Hepatocyte (in vitro differentiated cells): ENCODE measurements at regions not wholly inside any gene's neighbourhood (a gene's known extent, or its start where the extent isn't known, plus 50 kb on each side); places are given as distances from the start of the nearest gene placed in this dataset.

ENCODE experiments used
- DNase-seq: peaks from one replicate; pipeline ENCODE4 v3.0.0-alpha.2; 2016; ENCODE audit warnings: low spot score
- H2AFZ ChIP-seq: fragments of 200-600 bp; sonication (generic); 2 replicates; pipeline ENCODE4 v1.6.0; 2016; ENCODE audit warnings: antibody characterized with exemption, mild to moderate bottlenecking
- H3K27ac ChIP-seq: fragments of 200-600 bp; sonication (generic); 2 replicates; pipeline ENCODE4 v1.5.1; 2016; ENCODE audit warnings: mild to moderate bottlenecking
- H3K27me3 ChIP-seq: fragments of 200-600 bp; sonication (generic); 2 replicates; pipeline ENCODE4 v1.6.1; 2016
- H3K36me3 ChIP-seq: fragments of 200-600 bp; sonication (generic); replicated peaks from 2 replicates; pipeline ENCODE4 v1.5.1; 2016; ENCODE audit warnings: low read depth; ENCODE audit not compliant: insufficient read depth
- H3K4me1 ChIP-seq: fragments of 200-600 bp; sonication (generic); 2 replicates; pipeline ENCODE4 v1.5.1; 2016; ENCODE audit warnings: mild to moderate bottlenecking, moderate library complexity; ENCODE audit not compliant: insufficient read depth
- H3K4me2 ChIP-seq: fragments of 200-600 bp; sonication (generic); 2 replicates; pipeline ENCODE4 v1.6.0; 2016
- H3K4me3 ChIP-seq: fragments of 200-600 bp; sonication (generic); 2 replicates; pipeline ENCODE4 v1.5.1; 2016; ENCODE audit warnings: mild to moderate bottlenecking
- H3K79me2 ChIP-seq: fragments of 200-600 bp; sonication (generic); 2 replicates; pipeline ENCODE4 v1.6.0; 2017; ENCODE audit warnings: mild to moderate bottlenecking
- H3K9me2 ChIP-seq: fragments of 200-600 bp; sonication (generic); replicated peaks from 2 replicates; pipeline ENCODE4 v1.6.0; 2017; ENCODE audit warnings: mild to moderate bottlenecking; ENCODE audit not compliant: insufficient read depth
- H3K9me3 ChIP-seq: fragments of 200-600 bp; sonication (generic); 2 replicates; pipeline ENCODE4 v1.5.1; 2016; ENCODE audit warnings: low read depth, mild to moderate bottlenecking
- H4K20me1 ChIP-seq: fragments of 200-600 bp; sonication (generic); 2 replicates; pipeline ENCODE4 v1.6.0; 2016; ENCODE audit warnings: mild to moderate bottlenecking; ENCODE audit not compliant: insufficient read depth, poor library complexity, severe bottlenecking
- CTCF ChIP-seq: fragments of 200-600 bp; sonication (generic); IDR thresholded peaks from 2 replicates; pipeline ENCODE4 v1.5.1; 2016; ENCODE audit warnings: antibody characterized with exemption, mild to moderate bottlenecking; ENCODE audit not compliant: poor library complexity
- EZH2 ChIP-seq: fragments of 200-600 bp; sonication (generic); IDR thresholded peaks from 2 replicates; pipeline ENCODE4 v1.6.1; 2016; ENCODE audit warnings: antibody characterized with exemption, mild to moderate bottlenecking, borderline replicate concordance
- EZH2phosphoT487 ChIP-seq: fragments of 200-600 bp; sonication (generic); IDR thresholded peaks from one replicate; pipeline ENCODE4 v1.6.1; 2018; ENCODE audit warnings: antibody characterized with exemption, mild to moderate bottlenecking, low read depth, moderate library complexity; ENCODE audit not compliant: unreplicated experiment, severe bottlenecking
- WGBS: methylation state at CpG from one replicate; pipeline ENCODE4 v1.1.6; 2016; ENCODE audit warnings: low lambda C conversion rate; ENCODE audit errors: missing lambda C conversion rate; 5-methylcytosine and 5-hydroxymethylcytosine counted together

GRCh38 chr1:177891809-177892208 is 78.0 kb downstream of the SEC16B start:
- H3K79me2 ChIP-seq: no peaks in the 10 kb centered on the region
- DNase-seq: no peak
- H3K9me3 ChIP-seq: peaks cover 3% of the 10 kb centered on the region
- H3K4me1 ChIP-seq: no peaks in the 10 kb centered on the region
- H3K27me3 ChIP-seq: no peaks in the 10 kb centered on the region
- H2AFZ ChIP-seq: no peak overlapping the region
- WGBS: 100% methylated on average over 1 of the region's 1 CpG
- no peak for TF ChIP-seq EZH2phosphoT487
- no peak for TF ChIP-seq CTCF
- no peak for TF ChIP-seq EZH2
- no peak overlapping the region for H3K4me3 ChIP-seq
- no peak overlapping the region for H3K27ac ChIP-seq
- H3K36me3 ChIP-seq: no peaks in the 10 kb centered on the region
- H3K4me2 ChIP-seq: no peak overlapping the region
- no peaks in the 10 kb centered on the region for H4K20me1 ChIP-seq
- H3K9me2 ChIP-seq: no peaks in the 10 kb centered on the region

- H3K4me1 ChIP-seq: no peaks in the 10 kb centered on the region
- no peak for DNase-seq
- H3K4me3 ChIP-seq: no peak overlapping the region
- H3K9me2 ChIP-seq: no peaks in the 10 kb centered on the region
- H2AFZ ChIP-seq: no peak overlapping the region
- no peaks in the 10 kb centered on the region for H4K20me1 ChIP-seq
- H3K27ac ChIP-seq: no peak overlapping the region
- peaks cover 3% of the 10 kb centered on the region for H3K9me3 ChIP-seq
- TF ChIP-seq EZH2phosphoT487 (no peak), CTCF (no peak), EZH2 (no peak)
- H3K4me2 ChIP-seq: no peak overlapping the region
- no peaks in the 10 kb centered on the region for H3K27me3 ChIP-seq
- 84% methylated on average over 1 of the region's 1 CpG for WGBS
- H3K79me2 ChIP-seq: no peaks in the 10 kb centered on the region
- no peaks in the 10 kb centered on the region for H3K36me3 ChIP-seq
Observed at GRCh38 chr1:177890479-177890878, 79.4 kb downstream of the SEC16B start.

- no peaks in the 10 kb centered on the region for H3K9me3 ChIP-seq
- H3K27me3 ChIP-seq: no peaks in the 10 kb centered on the region
- H3K4me1 ChIP-seq: no peaks in the 10 kb centered on the region
- H3K9me2 ChIP-seq: no peaks in the 10 kb centered on the region
- H3K79me2 ChIP-seq: no peaks in the 10 kb centered on the region
- H3K36me3 ChIP-seq: no peaks in the 10 kb centered on the region
- H4K20me1 ChIP-seq: no peaks in the 10 kb centered on the region
- TF ChIP-seq CTCF: no peak
- TF ChIP-seq EZH2: no peak
- TF ChIP-seq EZH2phosphoT487: no peak
- no peak overlapping the region for H3K4me2 ChIP-seq
- H3K4me3 ChIP-seq: no peak overlapping the region
- no peak for DNase-seq
- H2AFZ ChIP-seq: no peak overlapping the region
- no peak overlapping the region for H3K27ac ChIP-seq
Observed at GRCh38 chr1:177884479-177885021, 85.3 kb downstream of the SEC16B start.

GRCh38 chr1:177883581-177883980 is 86.3 kb downstream of the SEC16B start:
- no peaks in the 10 kb centered on the region for H3K4me1 ChIP-seq
- WGBS: 84% methylated on average over 3 of the region's 3 CpGs
- H4K20me1 ChIP-seq: no peaks in the 10 kb centered on the region
- H3K27me3 ChIP-seq: no peaks in the 10 kb centered on the region
- no peak overlapping the region for H3K27ac ChIP-seq
- no peaks in the 10 kb centered on the region for H3K79me2 ChIP-seq
- DNase-seq: no peak
- TF ChIP-seq CTCF: no peak
- TF ChIP-seq EZH2: no peak
- no peak for TF ChIP-seq EZH2phosphoT487
- H3K4me3 ChIP-seq: no peak overlapping the region
- no peaks in the 10 kb centered on the region for H3K9me3 ChIP-seq
- H2AFZ ChIP-seq: no peak overlapping the region
- H3K9me2 ChIP-seq: no peaks in the 10 kb centered on the region
- H3K36me3 ChIP-seq: no peaks in the 10 kb centered on the region
- no peak overlapping the region for H3K4me2 ChIP-seq
